WERI-Rb-1 (cell line): ENCODE measurements at regions not wholly inside any gene's neighbourhood (a gene's known extent, or its start where the extent isn't known, plus 50 kb on each side); places are given as distances from the start of the nearest gene placed in this dataset.

ENCODE experiments used
- DNase-seq: peaks from one replicate; pipeline ENCODE4 v3.0.0-alpha.2; 2020
- H3K27ac ChIP-seq: fragments of 250-450 bp; sonication (Bioruptor Pico); 2 replicates; pipeline ENCODE4 v1.5.1; 2020; ENCODE audit warnings: mild to moderate bottlenecking, moderate library complexity
- H3K27me3 ChIP-seq: fragments of 250-450 bp; sonication (Bioruptor Pico); 2 replicates; pipeline ENCODE4 v1.5.1; 2021; ENCODE audit warnings: mild to moderate bottlenecking, low read depth, moderate library complexity; ENCODE audit not compliant: insufficient read depth, severe bottlenecking
- H3K36me3 ChIP-seq: fragments of 250-450 bp; sonication (Bioruptor Pico); 2 replicates; pipeline ENCODE4 v1.5.1; 2020; ENCODE audit warnings: mild to moderate bottlenecking, moderate library complexity
- H3K4me3 ChIP-seq: 2 replicates; pipeline ENCODE4 v1.5.1; 2011; ENCODE audit warnings: low read depth, mild to moderate bottlenecking, control low read depth, low read length
- H3K9me3 ChIP-seq: fragments of 250-450 bp; sonication (Bioruptor Pico); 2 replicates; pipeline ENCODE4 v1.5.1; 2021; ENCODE audit warnings: mild to moderate bottlenecking, moderate library complexity; ENCODE audit not compliant: severe bottlenecking
- CTCF ChIP-seq: IDR thresholded peaks from 2 replicates; pipeline ENCODE4 v1.5.1; 2011; ENCODE audit warnings: low read depth, mild to moderate bottlenecking, control low read depth, inconsistent platforms, low read length

DNA sequence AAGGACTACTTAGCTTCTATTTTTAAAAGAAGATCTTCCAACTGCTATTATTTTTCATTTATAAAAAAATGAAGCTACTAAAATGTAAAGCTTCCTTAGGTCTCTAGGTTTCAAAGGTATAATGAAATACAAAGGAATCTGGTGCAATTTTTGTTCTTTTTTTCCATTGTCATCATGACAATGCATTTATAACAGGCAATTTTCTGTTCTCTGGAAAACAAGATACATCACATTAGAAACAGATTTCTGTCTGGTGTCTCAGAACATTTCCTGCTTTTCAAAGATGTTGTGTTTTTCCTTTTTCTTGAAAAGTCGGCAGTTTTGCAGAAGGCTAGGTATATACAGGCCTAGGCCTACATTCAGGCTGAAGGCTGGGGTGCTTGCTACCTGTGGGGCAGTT is 63.6 kb upstream of the ATP8A1 start:
- no peaks in the 10 kb centered on the region for H3K9me3 ChIP-seq
- no peak for DNase-seq
- no peak for TF ChIP-seq CTCF
- no peak overlapping the region for H3K27ac ChIP-seq
- H3K27me3 ChIP-seq = no peaks in the 10 kb centered on the region
- no peaks in the 10 kb centered on the region for H3K36me3 ChIP-seq
- no peak overlapping the region for H3K4me3 ChIP-seq

GRCh38 chr4:42719257-42719656 is 62.4 kb upstream of the ATP8A1 start:
- no peaks in the 10 kb centered on the region for H3K27me3 ChIP-seq
- no peaks in the 10 kb centered on the region for H3K36me3 ChIP-seq
- H3K4me3 ChIP-seq = no peak overlapping the region
- DNase-seq = no peak
- TF ChIP-seq CTCF = no peak
- H3K27ac ChIP-seq = no peak overlapping the region
- H3K9me3 ChIP-seq = no peaks in the 10 kb centered on the region

DNA sequence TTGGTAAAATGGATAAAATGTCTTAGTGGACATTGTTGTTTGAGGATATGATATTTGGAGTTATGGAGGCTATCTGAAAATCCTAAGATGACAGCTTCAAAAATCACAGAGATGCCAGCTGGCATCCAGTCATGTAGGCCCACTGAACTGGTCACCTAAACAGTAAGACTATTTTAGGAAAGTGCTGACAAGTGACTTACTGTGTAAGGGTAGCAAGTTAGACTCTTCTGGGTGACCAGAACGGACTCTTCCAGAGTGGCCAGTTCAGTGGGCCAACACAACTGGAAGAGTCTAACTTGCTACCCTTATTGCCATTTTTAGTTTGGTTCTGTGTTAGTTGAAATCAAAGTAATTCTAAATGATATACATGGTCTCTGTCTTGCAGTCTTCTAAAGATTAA is 61.4 kb upstream of the ATP8A1 start:
- H3K36me3 ChIP-seq = no peaks in the 10 kb centered on the region
- no peak for DNase-seq
- no peak for TF ChIP-seq CTCF
- H3K4me3 ChIP-seq = no peak overlapping the region
- H3K27ac ChIP-seq = no peak overlapping the region
- no peaks in the 10 kb centered on the region for H3K27me3 ChIP-seq
- no peaks in the 10 kb centered on the region for H3K9me3 ChIP-seq

DNA sequence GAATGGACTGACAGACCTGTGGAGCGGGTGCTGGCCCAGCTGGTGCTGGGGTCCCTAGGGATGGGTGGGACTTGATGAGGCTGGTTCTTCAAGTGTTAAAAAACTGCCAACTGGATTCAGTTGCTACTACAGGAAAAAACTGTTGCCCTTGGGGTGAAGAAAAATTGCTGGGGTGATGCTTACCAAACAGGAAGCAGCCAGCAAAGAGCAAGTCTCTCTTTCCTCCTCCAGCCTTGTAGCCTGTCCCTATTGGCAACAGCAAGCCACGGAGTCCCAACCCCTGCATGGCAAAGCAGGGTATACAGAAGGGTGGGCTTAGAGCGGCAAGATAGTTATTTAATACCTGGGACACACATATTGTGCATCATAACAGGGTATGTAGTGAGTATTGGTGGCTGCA is 60.1 kb upstream of the ATP8A1 start:
- no peak overlapping the region for H3K27ac ChIP-seq
- no peak for TF ChIP-seq CTCF
- H3K27me3 ChIP-seq = no peaks in the 10 kb centered on the region
- no peaks in the 10 kb centered on the region for H3K36me3 ChIP-seq
- H3K9me3 ChIP-seq = no peaks in the 10 kb centered on the region
- no peak for DNase-seq
- H3K4me3 ChIP-seq = no peak overlapping the region

DNA sequence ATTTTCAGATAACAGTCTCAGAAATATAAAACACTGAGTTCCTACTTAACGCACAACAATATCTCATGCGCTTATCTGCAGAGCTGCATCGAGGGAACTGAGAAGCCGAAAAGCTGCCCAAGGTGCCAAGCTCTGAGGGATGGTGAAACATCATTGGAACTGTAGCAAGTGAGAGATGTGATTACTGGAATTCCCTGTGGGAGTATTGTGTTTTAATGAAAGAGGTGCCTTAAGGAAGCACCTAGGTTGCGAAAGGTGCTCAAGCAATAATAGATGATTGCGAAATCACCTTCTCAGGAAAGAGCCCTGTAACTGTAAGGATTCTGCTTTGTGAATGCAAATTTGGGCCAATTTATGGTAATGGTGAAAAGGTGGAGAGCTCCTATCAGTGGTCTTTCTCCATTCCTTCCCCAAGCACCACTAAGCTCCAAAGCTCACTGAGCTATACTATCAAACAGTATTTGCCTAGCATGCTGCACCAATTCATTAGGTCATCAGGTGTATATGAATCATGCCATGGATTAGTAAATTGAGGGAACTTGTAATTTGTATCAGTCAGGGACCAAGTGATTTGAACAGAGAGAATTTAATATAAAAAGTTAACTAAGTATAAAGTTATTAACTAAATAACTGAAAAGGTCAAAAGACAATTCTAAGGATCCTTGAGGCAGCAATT is 59.0 kb upstream of the ATP8A1 start:
- Histone ChIP-seq H3K36me3 (no peaks in the 10 kb centered on the region), H3K9me3 (no peaks in the 10 kb centered on the region), H3K4me3 (no peak overlapping the region), H3K27me3 (no peaks in the 10 kb centered on the region), H3K27ac (no peak overlapping the region)
- DNase-seq = no peak
- no peak for TF ChIP-seq CTCF

GRCh38 chr4:42713391-42713790 is 56.5 kb upstream of the ATP8A1 start:
- no peak for DNase-seq
- Histone ChIP-seq H3K27ac (no peak overlapping the region), H3K27me3 (no peaks in the 10 kb centered on the region), H3K36me3 (no peaks in the 10 kb centered on the region), H3K4me3 (no peak overlapping the region), H3K9me3 (no peaks in the 10 kb centered on the region)
- TF ChIP-seq CTCF = no peak
